ENCODE measurements at regions not wholly inside any gene's neighbourhood (a gene's known extent, or its start where the extent isn't known, plus 50 kb on each side); places are given as distances from the start of the nearest gene placed in this dataset.

- H3K27me3 Mint-ChIP-seq (ENCODE audit: insufficient read depth, low read depth), result no peaks in the 10 kb centered on the region
- Histone ChIP-seq H3K4me2 (no peak overlapping the region), H3F3A (ENCODE audit: low read depth) (no peaks in the 10 kb centered on the region), H3K9me3 (ENCODE audit: low read depth) (no peaks in the 10 kb centered on the region), H3K9ac (no peak overlapping the region), H4K20me1 (ENCODE audit: low read depth) (no peaks in the 10 kb centered on the region), H3K4me1 (no peaks in the 10 kb centered on the region), H3K36me3 (no peaks in the 10 kb centered on the region), H3K4me3 (no peak overlapping the region), H3K27ac (no peak overlapping the region), H3K27me3 (no peaks in the 10 kb centered on the region), H2AFZ (replicated peaks) (no peak overlapping the region), H3K79me2 (ENCODE audit: low read depth) (no peaks in the 10 kb centered on the region)
- no peaks in the 10 kb centered on the region for H3K4me1 Mint-ChIP-seq
- H3K4me3 Mint-ChIP-seq, result no peak overlapping the region
- DNase-seq (ENCODE audit: low spot score), result no peak
- TF ChIP-seq EZH2phosphoT487 (IDR thresholded peaks at IDR 0.05) (no peak), EZH2 (IDR thresholded peaks at IDR 0.05) (no peak), CTCF (IDR thresholded peaks at IDR 0.05) (no peak)
- no peaks in the 10 kb centered on the region for H3K36me3 Mint-ChIP-seq
- no peak overlapping the region for H3K27ac Mint-ChIP-seq
- H3K9me3 Mint-ChIP-seq, result peaks cover under 1% of the 10 kb centered on the region
Observed at GRCh38 chr21:21740207-21740606, 742.0 kb downstream of the NCAM2 start.

GRCh38 chr21:21750124-21750825 lies 752.1 kb downstream of the NCAM2 start:
- Histone ChIP-seq H3K36me3 (no peaks in the 10 kb centered on the region), H3K27ac (no peak overlapping the region), H4K20me1 (ENCODE audit: low read depth) (no peaks in the 10 kb centered on the region), H3F3A (ENCODE audit: low read depth) (no peaks in the 10 kb centered on the region), H2AFZ (replicated peaks) (no peak overlapping the region), H3K9me3 (ENCODE audit: low read depth) (no peaks in the 10 kb centered on the region), H3K4me2 (no peak overlapping the region), H3K79me2 (ENCODE audit: low read depth) (no peaks in the 10 kb centered on the region), H3K4me1 (no peaks in the 10 kb centered on the region), H3K4me3 (no peak overlapping the region), H3K27me3 (no peaks in the 10 kb centered on the region), H3K9ac (no peak overlapping the region)
- Mint-ChIP-seq H3K27me3 (ENCODE audit: insufficient read depth, low read depth) (no peaks in the 10 kb centered on the region), H3K27ac (no peak overlapping the region), H3K4me3 (no peak overlapping the region), H3K4me1 (no peaks in the 10 kb centered on the region), H3K9me3 (peaks cover 2% of the 10 kb centered on the region), H3K36me3 (no peaks in the 10 kb centered on the region)
- no peak for DNase-seq (ENCODE audit: low spot score)
- TF ChIP-seq EZH2phosphoT487 (IDR thresholded peaks at IDR 0.05), result no peak
- no peak for TF ChIP-seq CTCF (IDR thresholded peaks at IDR 0.05)
- no peak for TF ChIP-seq EZH2 (IDR thresholded peaks at IDR 0.05)

- Histone ChIP-seq H3K9ac (no peak overlapping the region), H3K4me1 (no peaks in the 10 kb centered on the region), H2AFZ (replicated peaks) (no peak overlapping the region), H3K27me3 (no peaks in the 10 kb centered on the region), H3K36me3 (no peaks in the 10 kb centered on the region), H3K4me2 (no peak overlapping the region), H3K79me2 (ENCODE audit: low read depth) (no peaks in the 10 kb centered on the region), H4K20me1 (ENCODE audit: low read depth) (no peaks in the 10 kb centered on the region), H3K9me3 (ENCODE audit: low read depth) (no peaks in the 10 kb centered on the region), H3F3A (ENCODE audit: low read depth) (no peaks in the 10 kb centered on the region), H3K4me3 (no peak overlapping the region), H3K27ac (no peak overlapping the region)
- H3K4me1 Mint-ChIP-seq, result no peaks in the 10 kb centered on the region
- DNase-seq (ENCODE audit: low spot score), result no peak
- H3K4me3 Mint-ChIP-seq, result no peak overlapping the region
- no peaks in the 10 kb centered on the region for H3K27me3 Mint-ChIP-seq (ENCODE audit: insufficient read depth, low read depth)
- no peaks in the 10 kb centered on the region for H3K36me3 Mint-ChIP-seq
- TF ChIP-seq EZH2phosphoT487 (IDR thresholded peaks at IDR 0.05) (no peak), EZH2 (IDR thresholded peaks at IDR 0.05) (no peak), CTCF (IDR thresholded peaks at IDR 0.05) (no peak)
- H3K27ac Mint-ChIP-seq, result no peak overlapping the region
- H3K9me3 Mint-ChIP-seq, result no peaks in the 10 kb centered on the region
Observed at GRCh38 chr21:21751286-21751685, 753.1 kb downstream of the NCAM2 start.

Measured in neural progenitor cell (in vitro differentiated cells).